PC-9 (cell line): ENCODE measurements at regions not wholly inside any gene's neighbourhood (a gene's known extent, or its start where the extent isn't known, plus 50 kb on each side); places are given as distances from the start of the nearest gene placed in this dataset.

Experiments used
- BruUV-seq: library from RNA; stranded (reverse); fragments of 400-500 nt; replicated peaks from 2 replicates; lab custom pipeline; 2021; lab: Mats Ljungman, UMichigan
- CTCF ChIA-PET: fragments of 300-600 bp; sonication (Branson Sonifier 250); formaldehyde crosslinking; loops from one replicate; lab custom pipeline; 2022; ENCODE audit warnings: antibody characterized with exemption; lab: Charles Lee
- POLR2A ChIA-PET: fragments of 300-600 bp; sonication (Branson Sonifier 250); formaldehyde crosslinking; loops from one replicate; lab custom pipeline; 2022; ENCODE audit warnings: antibody characterized with exemption; ENCODE audit not compliant: unreplicated experiment; lab: Charles Lee
- DNase-seq, 2 experiments: peaks; one replicate each; pipeline versions ENCODE4 v3.0.0 to v3.0.0-alpha.2; 2015 to 2022; ENCODE audit warnings: mixed read lengths in 1 of 2
- H2AFZ ChIP-seq: fragments of 200-600 bp; sonication (generic); 2 replicates; pipeline ENCODE4 v1.8.1; 2017; ENCODE audit warnings: antibody characterized with exemption
- H3F3A ChIP-seq: fragments of 200-600 bp; sonication (generic); 2 replicates; pipeline ENCODE4 v1.8.1; 2017; ENCODE audit warnings: antibody characterized with exemption, mild to moderate bottlenecking, low read depth; ENCODE audit not compliant: insufficient read depth
- H3K27ac ChIP-seq: fragments of 200-600 bp; sonication (generic); 2 replicates; pipeline ENCODE4 v1.6.1; 2016; ENCODE audit warnings: mixed run types
- H3K27me3 ChIP-seq: fragments of 200-600 bp; sonication (generic); 2 replicates; pipeline ENCODE4 v1.6.1; 2016; ENCODE audit warnings: low read depth, mixed run types; ENCODE audit not compliant: insufficient read depth
- H3K36me3 ChIP-seq: fragments of 200-600 bp; sonication (generic); 2 replicates; pipeline ENCODE4 v1.6.1; 2016; ENCODE audit warnings: low read depth, mixed run types
- H3K4me1 ChIP-seq: fragments of 200-600 bp; sonication (generic); replicated peaks from 2 replicates; pipeline ENCODE4 v1.6.1; 2016; ENCODE audit warnings: mixed run types; ENCODE audit not compliant: insufficient read depth
- H3K4me2 ChIP-seq: fragments of 200-600 bp; sonication (generic); 2 replicates; pipeline ENCODE4 v1.6.1; 2017; ENCODE audit warnings: mixed run types
- H3K4me3 ChIP-seq: fragments of 200-600 bp; sonication (generic); 2 replicates; pipeline ENCODE4 v1.6.1; 2016; ENCODE audit warnings: mixed run types
- H3K79me2 ChIP-seq: fragments of 200-600 bp; sonication (generic); 2 replicates; pipeline ENCODE4 v1.6.1; 2017; ENCODE audit warnings: low read depth, mixed run types
- H3K9me2 ChIP-seq: fragments of 200-600 bp; sonication (generic); 2 replicates; pipeline ENCODE4 v1.8.1; 2017; ENCODE audit warnings: mild to moderate bottlenecking; ENCODE audit not compliant: insufficient read depth
- H3K9me3 ChIP-seq: fragments of 200-600 bp; sonication (generic); 2 replicates; pipeline ENCODE4 v1.8.1; 2016; ENCODE audit warnings: low read depth; ENCODE audit not compliant: insufficient read depth
- H4K20me1 ChIP-seq: fragments of 200-600 bp; sonication (generic); 2 replicates; pipeline ENCODE4 v1.8.1; 2017; ENCODE audit not compliant: insufficient read depth
- EZH2 ChIP-seq: fragments of 200-600 bp; sonication (generic); IDR thresholded peaks from 2 replicates; pipeline ENCODE4 v1.8.0; 2017; ENCODE audit warnings: antibody characterized with exemption, low read depth
- intact Hi-C: fragments of 100-400 bp; cut with micrococcal nuclease; formaldehyde crosslinking; loops from one replicate; pipeline ENCODE4 v1.10.0; 2022; ENCODE audit not compliant: unreplicated experiment
- TF ChIP-seq, protein P1 (sequence below): fragments of 200-600 bp; sonication (generic); conservative IDR thresholded peaks from 2 replicates; pipeline ENCODE4 v1.6.1; 2017; ENCODE audit warnings: mixed run types, antibody characterized with exemption, mild to moderate bottlenecking, moderate library complexity

DNA sequence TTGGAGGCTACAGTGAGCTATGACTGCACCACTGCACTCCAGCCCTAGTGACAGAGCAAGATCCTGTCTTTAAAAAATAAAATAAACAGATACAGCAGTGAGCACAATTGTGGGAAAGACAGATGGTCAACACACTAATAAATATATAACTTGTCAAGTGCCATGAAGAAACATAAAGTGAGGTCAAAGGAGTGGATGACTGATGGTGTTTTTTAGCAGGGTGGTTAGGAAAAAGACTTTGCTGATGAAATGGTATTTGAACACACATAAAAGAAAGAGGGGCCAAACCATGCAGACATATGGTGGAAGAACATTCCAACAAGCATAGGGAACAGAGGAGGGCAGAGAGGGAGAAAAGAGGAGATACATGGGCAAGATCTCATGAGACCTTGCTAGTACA lies 392.7 kb upstream of the AUTS2 start:
- POLR2A ChIA-PET, result no interaction called here
- BruUV-seq, result no TSS peak

DNA sequence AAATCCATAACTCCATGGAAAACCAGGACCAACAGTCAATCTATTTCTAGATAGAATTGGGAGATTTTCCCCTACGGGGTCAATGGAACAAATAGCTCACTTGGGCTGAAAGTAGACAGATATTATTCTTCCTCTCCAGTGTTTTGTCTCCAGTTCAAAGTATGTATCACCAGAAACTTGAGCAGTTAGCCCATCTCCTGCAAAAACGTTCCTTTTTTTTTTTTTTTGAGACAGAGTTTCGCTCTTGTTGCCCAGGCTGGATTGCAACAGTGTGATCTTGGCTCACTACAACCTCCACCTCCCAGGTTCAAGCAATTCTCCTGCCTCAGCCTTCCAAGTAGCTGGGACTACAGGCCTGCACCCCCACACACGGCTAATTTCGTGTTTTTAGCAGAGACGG lies 390.0 kb upstream of the AUTS2 start:
- H3K4me2 ChIP-seq, result no peak overlapping the region
- BruUV-seq, result no TSS peak
- no peaks in the 10 kb centered on the region for H3K36me3 ChIP-seq
- H3K79me2 ChIP-seq, result no peaks in the 10 kb centered on the region
- TF ChIP-seq, protein P1, sequence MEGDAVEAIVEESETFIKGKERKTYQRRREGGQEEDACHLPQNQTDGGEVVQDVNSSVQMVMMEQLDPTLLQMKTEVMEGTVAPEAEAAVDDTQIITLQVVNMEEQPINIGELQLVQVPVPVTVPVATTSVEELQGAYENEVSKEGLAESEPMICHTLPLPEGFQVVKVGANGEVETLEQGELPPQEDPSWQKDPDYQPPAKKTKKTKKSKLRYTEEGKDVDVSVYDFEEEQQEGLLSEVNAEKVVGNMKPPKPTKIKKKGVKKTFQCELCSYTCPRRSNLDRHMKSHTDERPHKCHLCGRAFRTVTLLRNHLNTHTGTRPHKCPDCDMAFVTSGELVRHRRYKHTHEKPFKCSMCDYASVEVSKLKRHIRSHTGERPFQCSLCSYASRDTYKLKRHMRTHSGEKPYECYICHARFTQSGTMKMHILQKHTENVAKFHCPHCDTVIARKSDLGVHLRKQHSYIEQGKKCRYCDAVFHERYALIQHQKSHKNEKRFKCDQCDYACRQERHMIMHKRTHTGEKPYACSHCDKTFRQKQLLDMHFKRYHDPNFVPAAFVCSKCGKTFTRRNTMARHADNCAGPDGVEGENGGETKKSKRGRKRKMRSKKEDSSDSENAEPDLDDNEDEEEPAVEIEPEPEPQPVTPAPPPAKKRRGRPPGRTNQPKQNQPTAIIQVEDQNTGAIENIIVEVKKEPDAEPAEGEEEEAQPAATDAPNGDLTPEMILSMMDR, result no peak
- no peak for TF ChIP-seq EZH2
- no peaks in the 10 kb centered on the region for H3K9me2 ChIP-seq
- intact Hi-C loops, result no loop called here
- H4K20me1 ChIP-seq, result no peaks in the 10 kb centered on the region
- H3K27me3 ChIP-seq, result no peaks in the 10 kb centered on the region
- ChIA-PET POLR2A (no interaction called here), CTCF (no interaction called here)
- no peaks in the 10 kb centered on the region for H3K4me1 ChIP-seq
- no peak overlapping the region for H3K27ac ChIP-seq
- H3F3A ChIP-seq, result peaks cover 3% of the 10 kb centered on the region; the same call in 1 of the 2 replicates
- no peaks in the 10 kb centered on the region for H3K9me3 ChIP-seq
- no peak overlapping the region for H3K4me3 ChIP-seq
- DNase-seq, result no peak
- no peak overlapping the region for H2AFZ ChIP-seq

More for the DNA sequence above, 392.7 kb upstream of the AUTS2 start:
- no peak for DNase-seq
- intact Hi-C loops, result no loop called here
- no peaks in the 10 kb centered on the region for H3K79me2 ChIP-seq
- no peaks in the 10 kb centered on the region for H4K20me1 ChIP-seq
- H3K4me1 ChIP-seq, result no peaks in the 10 kb centered on the region
- no peaks in the 10 kb centered on the region for H3K36me3 ChIP-seq
- no peaks in the 10 kb centered on the region for H3K9me2 ChIP-seq
- H3F3A ChIP-seq, result no peaks in the 10 kb centered on the region
- CTCF ChIA-PET, result no interaction called here
- no peak overlapping the region for H3K4me2 ChIP-seq
- H3K9me3 ChIP-seq, result no peaks in the 10 kb centered on the region
- no peak overlapping the region for H2AFZ ChIP-seq
- H3K27me3 ChIP-seq, result no peaks in the 10 kb centered on the region
- TF ChIP-seq, protein P1, result no peak
- TF ChIP-seq EZH2, result no peak
- no peak overlapping the region for H3K27ac ChIP-seq
- no peak overlapping the region for H3K4me3 ChIP-seq

DNA sequence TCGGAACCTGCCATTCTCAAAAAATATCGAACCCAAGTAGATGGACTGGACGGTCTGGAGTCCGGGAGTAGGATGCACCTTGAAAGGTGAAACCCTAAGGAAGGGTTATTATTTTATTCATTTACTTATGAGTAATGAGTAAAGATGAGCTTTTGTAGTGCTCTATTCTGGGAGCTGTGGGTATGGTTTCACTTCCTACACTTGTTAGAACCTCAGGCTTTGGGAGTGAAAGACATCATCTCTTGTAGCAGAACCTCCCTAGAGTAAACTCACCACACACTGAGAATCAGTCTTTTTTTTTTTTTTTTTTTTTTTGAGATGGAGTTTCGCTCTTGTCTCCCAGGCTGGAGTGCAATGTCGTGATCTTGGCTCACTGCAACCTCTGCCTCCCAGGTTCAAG lies 389.4 kb upstream of the AUTS2 start:
- BruUV-seq, result no TSS peak
- intact Hi-C loops, result no loop called here
- no peak for TF ChIP-seq EZH2
- TF ChIP-seq, protein P1, result no peak
- Histone ChIP-seq H3K9me2 (no peaks in the 10 kb centered on the region), H3K4me2 (no peak overlapping the region), H3K9me3 (no peaks in the 10 kb centered on the region), H3K27me3 (no peaks in the 10 kb centered on the region), H3K4me3 (no peak overlapping the region), H3K79me2 (no peaks in the 10 kb centered on the region), H3K36me3 (no peaks in the 10 kb centered on the region), H3K27ac (no peak overlapping the region), H3F3A (peaks cover 9% of the 10 kb centered on the region; the same call in 1 of the 2 replicates), H3K4me1 (peaks cover under 1% of the 10 kb centered on the region; the same call in 1 of the 2 replicates), H4K20me1 (no peaks in the 10 kb centered on the region), H2AFZ (no peak overlapping the region)
- no peak for DNase-seq
- ChIA-PET CTCF (no interaction called here), POLR2A (no interaction called here)
